Activated CD8-positive, alpha-beta T cell treated with anti-CD3 and anti-CD28 coated beads for 36 hours (primary cell): ENCODE measurements at regions not wholly inside any gene's neighbourhood (a gene's known extent, or its start where the extent isn't known, plus 50 kb on each side); places are given as distances from the start of the nearest gene placed in this dataset.

Experiments
- ATAC-seq: fragments of 200-7000 bp; cut with Tn5 transposase; one replicate; pipeline ENCODE4 v1.10.0; 2021; ENCODE audit warnings: mild to moderate bottlenecking, moderate library complexity
- CTCF ChIA-PET: fragments of 350-600 bp; sonication (Branson Sonifier 250); formaldehyde crosslinking; loops from one replicate; lab custom pipeline; 2021; ENCODE audit warnings: antibody characterized with exemption; lab: Charles Lee
- POLR2A ChIA-PET: fragments of 350-600 bp; sonication (Branson Sonifier 250); formaldehyde crosslinking; loops from one replicate; lab custom pipeline; 2021; ENCODE audit warnings: antibody characterized with exemption; lab: Charles Lee
- DNase-seq: peaks from one replicate; pipeline ENCODE4 v3.0.0-alpha.2; 2020
- H3K27ac Mint-ChIP-seq: one replicate; pipeline ENCODE4 v1.8.0; 2021; ENCODE audit warnings: mild to moderate bottlenecking, mixed read lengths
- H3K27me3 Mint-ChIP-seq: one replicate; pipeline ENCODE4 v1.8.0; 2021; ENCODE audit warnings: mixed read lengths
- H3K36me3 Mint-ChIP-seq: one replicate; pipeline ENCODE4 v1.8.0; 2021; ENCODE audit warnings: low read depth, mixed read lengths
- H3K4me1 Mint-ChIP-seq: one replicate; pipeline ENCODE4 v1.8.0; 2021; ENCODE audit warnings: low read depth, mixed read lengths
- H3K4me3 Mint-ChIP-seq: one replicate; pipeline ENCODE4 v1.8.0; 2021; ENCODE audit warnings: mild to moderate bottlenecking, moderate library complexity, mixed read lengths
- H3K9me3 Mint-ChIP-seq: one replicate; pipeline ENCODE4 v1.8.0; 2021; ENCODE audit warnings: mixed read lengths
- CTCF ChIP-seq: fragments of 200-600 bp; IDR thresholded peaks from one replicate; pipeline ENCODE4 v1.8.0; 2022; ENCODE audit warnings: antibody characterized with exemption, mild to moderate bottlenecking
- intact Hi-C: fragments of 100-400 bp; cut with micrococcal nuclease; formaldehyde crosslinking; loops from one replicate; pipeline ENCODE4 v1.10.0; 2022

- ChIA-PET CTCF (no interaction called here), POLR2A (no interaction called here)
- Mint-ChIP-seq H3K27me3 (peaks cover 2% of the 10 kb centered on the region), H3K9me3 (no peaks in the 10 kb centered on the region), H3K4me3 (no peak overlapping the region), H3K27ac (no peak overlapping the region), H3K4me1 (no peaks in the 10 kb centered on the region), H3K36me3 (no peaks in the 10 kb centered on the region)
- ATAC-seq (no peak), DNase-seq (no peak)
- intact Hi-C loops: no loop called here
- no peak for TF ChIP-seq CTCF
These were observed 495.4 kb downstream of the TBC1D4 start for GRCh38 chr13:74986609-74987008.

- no peaks in the 10 kb centered on the region for H3K36me3 Mint-ChIP-seq
- H3K9me3 Mint-ChIP-seq: no peaks in the 10 kb centered on the region
- no peak overlapping the region for H3K27ac Mint-ChIP-seq
- ChIA-PET POLR2A (no interaction called here), CTCF (no interaction called here)
- no peak for ATAC-seq
- no peak overlapping the region for H3K4me3 Mint-ChIP-seq
- TF ChIP-seq CTCF: no peak
- peaks cover 5% of the 10 kb centered on the region for H3K27me3 Mint-ChIP-seq
- no peaks in the 10 kb centered on the region for H3K4me1 Mint-ChIP-seq
- no peak for DNase-seq
- intact Hi-C loops: no loop called here
These were observed 502.3 kb downstream of the TBC1D4 start for GRCh38 chr13:74979703-74980102.

- intact Hi-C loops: no loop called here
- Mint-ChIP-seq H3K27ac (no peak overlapping the region), H3K4me1 (no peaks in the 10 kb centered on the region), H3K4me3 (no peak overlapping the region), H3K36me3 (no peaks in the 10 kb centered on the region), H3K27me3 (peaks cover 8% of the 10 kb centered on the region), H3K9me3 (no peaks in the 10 kb centered on the region)
- TF ChIP-seq CTCF: no peak
- CTCF ChIA-PET: no interaction called here
- no peak for DNase-seq
- POLR2A ChIA-PET: no interaction called here
- ATAC-seq: no peak
These were observed 503.4 kb downstream of the TBC1D4 start for GRCh38 chr13:74978591-74978990.

- intact Hi-C loops: no loop called here
- ChIA-PET POLR2A (no interaction called here), CTCF (no interaction called here)
- no peak overlapping the region for H3K27ac Mint-ChIP-seq
- DNase-seq (no peak), ATAC-seq (no peak)
- H3K36me3 Mint-ChIP-seq: no peaks in the 10 kb centered on the region
- no peaks in the 10 kb centered on the region for H3K4me1 Mint-ChIP-seq
- peaks cover 6% of the 10 kb centered on the region for H3K27me3 Mint-ChIP-seq
- no peak overlapping the region for H3K4me3 Mint-ChIP-seq
- no peak for TF ChIP-seq CTCF
- no peaks in the 10 kb centered on the region for H3K9me3 Mint-ChIP-seq
These were observed 504.5 kb downstream of the TBC1D4 start for GRCh38 chr13:74977498-74977897.

GRCh38 chr13:74975111-74975510 is 506.9 kb downstream of the TBC1D4 start:
- H3K4me3 Mint-ChIP-seq: no peak overlapping the region
- H3K27ac Mint-ChIP-seq: no peak overlapping the region
- CTCF ChIA-PET: no interaction called here
- ATAC-seq (no peak), DNase-seq (no peak)
- H3K36me3 Mint-ChIP-seq: no peaks in the 10 kb centered on the region
- intact Hi-C loops: no loop called here
- TF ChIP-seq CTCF: no peak
- H3K4me1 Mint-ChIP-seq: no peaks in the 10 kb centered on the region
- no peaks in the 10 kb centered on the region for H3K9me3 Mint-ChIP-seq
- POLR2A ChIA-PET: no interaction called here
- peaks cover 6% of the 10 kb centered on the region for H3K27me3 Mint-ChIP-seq
